Activated CD4-positive, CD25-positive, alpha-beta regulatory T cell (primary cell): ENCODE measurements at regions not wholly inside any gene's neighbourhood (a gene's known extent, or its start where the extent isn't known, plus 50 kb on each side); places are given as distances from the start of the nearest gene placed in this dataset.

Source experiments
- DNase-seq, 4 experiments: peaks; one replicate each; lab custom pipeline; 2025; lab: John Stamatoyannopoulos, UW

GRCh38 chr2:195049372-195050031, 607.5 kb upstream of the SLC39A10 start:
- DNase-seq, result no peak

- DNase-seq, result no peak
Observed at GRCh38 chr2:195047955-195048354, 609.1 kb upstream of the SLC39A10 start.

- no peak for DNase-seq
Observed at GRCh38 chr2:195044801-195045200, 612.2 kb upstream of the SLC39A10 start.

- DNase-seq, result no peak
Observed at GRCh38 chr2:195038153-195038552, 618.9 kb upstream of the SLC39A10 start.

GRCh38 chr2:195037045-195037444, 620.0 kb upstream of the SLC39A10 start:
- DNase-seq, result no peak

- no peak for DNase-seq
Observed at GRCh38 chr2:195031411-195031810, 625.6 kb upstream of the SLC39A10 start.

GRCh38 chr2:195029804-195030654, 627.0 kb upstream of the SLC39A10 start:
- no peak for DNase-seq

- no peak for DNase-seq
Observed at GRCh38 chr2:195027947-195028346, 629.1 kb upstream of the SLC39A10 start.

- DNase-seq, result no peak
Observed at GRCh38 chr2:195026261-195026660, 630.8 kb upstream of the SLC39A10 start.

GRCh38 chr2:195022508-195022830, 634.6 kb upstream of the SLC39A10 start:
- DNase-seq, result no peak

GRCh38 chr2:195021711-195022507, 635.1 kb upstream of the SLC39A10 start:
- no peak for DNase-seq

GRCh38 chr2:195018462-195018861, 638.6 kb upstream of the SLC39A10 start:
- no peak for DNase-seq

- DNase-seq, result no peak
Observed at GRCh38 chr2:195017890-195018289, 639.1 kb upstream of the SLC39A10 start.

GRCh38 chr2:195016841-195017240, 640.2 kb upstream of the SLC39A10 start:
- DNase-seq, result no peak

GRCh38 chr2:195009202-195009601, 647.8 kb upstream of the SLC39A10 start:
- DNase-seq, result no peak

- DNase-seq, result no peak
Observed at GRCh38 chr2:195006856-195007255, 650.2 kb upstream of the SLC39A10 start.

- no peak for DNase-seq
Observed at GRCh38 chr2:195003881-195004471, 653.0 kb upstream of the SLC39A10 start.

- no peak for DNase-seq
Observed at GRCh38 chr2:195001924-195002323, 655.1 kb upstream of the SLC39A10 start.

- no peak for DNase-seq
Observed at GRCh38 chr2:194999771-195000170, 657.3 kb upstream of the SLC39A10 start.

- no peak for DNase-seq
Observed at GRCh38 chr2:194992648-194993047, 664.4 kb upstream of the SLC39A10 start.

- no peak for DNase-seq
Observed at GRCh38 chr2:194985258-194985657, 671.8 kb upstream of the SLC39A10 start.

GRCh38 chr2:194962254-194962653, 694.8 kb upstream of the SLC39A10 start:
- no peak for DNase-seq
